Stimulated activated CD8-positive, alpha-beta memory T cell treated with anti-CD3 and anti-CD28 coated beads, Interleukin-4, amount 100 ng/mL, for 48 hours (primary cell): ENCODE measurements at regions not wholly inside any gene's neighbourhood (a gene's known extent, or its start where the extent isn't known, plus 50 kb on each side); places are given as distances from the start of the nearest gene placed in this dataset.
"Not testable (repeated sequence)": the region's sequence is repeated elsewhere in the genome, so short reads cannot be mapped to it uniquely, and the experiment has no call there.

ENCODE experiments used
- DNase-seq: peaks from one replicate; pipeline ENCODE4 v3.0.0-alpha.2; 2020

GRCh38 chr1:29800522-29800956 lies 564.2 kb downstream of the PTPRU start:
- DNase-seq: no peak

- no peak for DNase-seq
These were observed 563.8 kb downstream of the PTPRU start for GRCh38 chr1:29800120-29800519.

DNA sequence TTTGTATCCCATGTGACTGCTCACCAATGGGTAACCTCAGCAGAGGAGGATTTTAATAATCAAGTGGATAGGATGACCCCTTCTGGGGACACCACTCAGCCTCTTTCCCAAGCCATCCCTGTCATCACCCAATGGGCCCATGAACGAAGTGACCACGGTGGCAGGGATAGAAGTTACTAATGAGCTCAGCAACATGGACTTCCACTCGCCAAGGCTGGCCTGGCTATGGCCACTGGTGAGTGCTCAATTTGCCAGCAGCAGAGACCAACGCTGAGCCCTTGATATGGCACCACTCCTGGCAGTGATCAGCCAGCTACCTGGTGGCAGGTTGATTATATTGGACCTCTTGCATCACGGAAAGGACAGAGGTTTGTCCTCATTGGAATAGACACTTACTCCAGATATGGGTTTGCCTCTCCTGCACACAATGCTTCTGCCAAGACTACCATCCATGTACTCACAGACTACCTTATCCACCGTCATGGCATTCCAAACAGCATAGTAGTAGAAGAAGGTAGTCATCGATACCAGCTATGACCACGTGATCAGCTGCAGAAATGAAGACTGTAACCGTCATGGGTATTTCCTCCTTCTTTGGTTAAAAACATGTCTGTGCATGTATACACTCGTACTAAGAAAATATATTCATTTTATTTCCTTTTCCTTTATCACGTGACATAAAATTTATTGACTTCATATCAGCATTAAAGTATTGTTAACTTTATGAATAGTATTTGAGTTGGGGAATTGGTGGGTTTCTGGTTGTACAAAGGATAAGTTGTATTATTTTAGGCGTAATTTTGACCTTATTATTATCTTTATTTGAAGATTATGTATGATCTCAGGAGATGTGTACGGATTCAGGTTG lies 562.6 kb downstream of the PTPRU start:
- DNase-seq: no peak

GRCh38 chr1:29797125-29797524 lies 560.8 kb downstream of the PTPRU start:
- not testable (repeated sequence) for DNase-seq

GRCh38 chr1:29795965-29796364 lies 559.6 kb downstream of the PTPRU start:
- not testable (repeated sequence) for DNase-seq

GRCh38 chr1:29793653-29794348 lies 557.5 kb downstream of the PTPRU start:
- DNase-seq: no peak

DNA sequence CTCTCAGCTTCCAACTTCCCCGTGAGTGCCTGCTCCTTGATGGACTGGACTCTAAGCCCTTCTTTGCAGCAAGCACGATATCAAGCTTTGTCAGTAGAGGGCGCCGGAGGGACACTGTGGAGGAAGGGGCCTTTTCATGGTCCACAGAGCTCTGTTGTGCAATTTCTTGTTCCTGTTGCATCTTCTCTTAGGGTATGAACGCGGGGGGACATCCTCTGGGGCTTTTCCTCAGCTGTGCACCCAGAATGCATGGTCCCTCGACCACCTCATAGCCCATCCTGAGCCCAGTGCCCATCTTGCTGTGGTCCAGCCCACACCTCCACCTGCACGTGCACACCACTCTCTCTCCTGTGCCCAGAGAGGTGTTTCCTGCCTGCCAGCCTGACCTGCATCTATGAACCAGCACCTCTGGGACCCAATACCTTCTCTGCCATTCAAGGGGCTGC lies 556.8 kb downstream of the PTPRU start:
- DNase-seq: peak; percentile 89

DNA sequence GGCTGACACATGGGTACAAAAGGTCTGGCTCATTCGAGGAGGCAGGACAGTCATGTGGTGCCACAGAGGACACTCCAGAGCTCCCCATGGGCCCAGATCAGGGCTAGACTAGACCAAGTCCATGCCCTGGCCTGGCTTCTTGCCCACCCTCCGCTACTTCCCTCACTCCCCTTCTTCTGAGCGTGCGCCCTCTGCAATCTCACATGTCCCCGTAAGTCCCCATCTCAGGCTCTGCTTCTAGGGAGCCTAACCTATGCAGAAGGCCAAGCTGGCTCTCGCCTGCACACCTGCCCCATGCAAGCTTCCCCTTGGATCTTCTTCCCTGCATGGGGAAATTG lies 553.6 kb downstream of the PTPRU start:
- no peak for DNase-seq

DNA sequence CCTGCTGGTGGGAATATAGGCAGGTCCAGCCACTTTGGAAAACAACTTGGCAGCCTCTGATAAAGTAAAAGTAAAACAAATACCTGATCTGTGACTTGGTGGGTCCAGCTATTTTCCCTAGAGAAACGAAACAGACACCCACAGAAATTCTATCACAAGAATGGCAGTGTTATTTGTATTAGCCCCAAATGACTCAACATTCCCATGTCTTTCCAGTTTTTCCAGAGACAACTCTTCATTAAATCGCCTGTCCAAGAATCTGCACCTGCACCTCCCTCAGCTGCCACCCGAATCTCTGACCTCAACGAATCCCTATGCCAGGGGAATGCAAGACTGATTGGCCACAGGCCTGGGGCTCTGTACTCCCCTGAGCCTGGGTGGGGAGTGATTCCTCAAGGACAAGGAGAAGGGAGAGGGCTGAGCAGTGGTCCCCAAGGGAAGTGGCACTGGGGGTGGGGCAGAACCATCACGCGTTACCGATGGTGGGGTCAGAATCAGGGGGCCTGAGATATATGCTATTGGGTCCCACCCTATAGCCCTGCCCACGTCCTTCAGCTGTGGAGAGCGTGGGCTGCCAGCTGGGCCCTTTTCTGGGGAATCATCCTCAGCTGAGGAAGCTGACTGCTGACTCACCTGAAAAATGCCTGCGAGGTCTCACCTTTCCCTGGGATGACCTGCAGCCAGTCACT lies 553.0 kb downstream of the PTPRU start:
- DNase-seq: no peak

GRCh38 chr1:29786791-29787732 lies 550.7 kb downstream of the PTPRU start:
- DNase-seq: no peak

DNA sequence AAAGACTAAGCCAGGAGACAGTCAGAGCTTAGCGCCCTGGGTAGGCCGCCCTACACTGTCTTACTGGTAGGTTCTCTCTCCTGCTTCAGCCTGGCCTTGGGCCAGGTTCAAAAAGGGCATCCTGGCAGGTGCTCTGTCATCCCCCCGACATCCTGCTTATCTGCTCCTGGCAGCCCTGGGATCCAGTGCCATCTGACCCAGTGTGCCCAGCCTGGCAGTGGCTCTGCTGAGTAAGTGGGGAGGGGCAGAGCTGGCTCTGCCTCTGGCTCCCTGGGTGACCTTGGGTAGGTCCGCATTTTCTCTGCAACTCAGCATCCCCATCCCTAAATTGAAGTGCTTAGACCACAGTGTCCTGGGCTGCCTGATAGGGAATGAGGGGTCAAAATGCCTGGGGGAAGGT lies 549.9 kb downstream of the PTPRU start:
- DNase-seq: no peak

- DNase-seq: no peak
These were observed 549.2 kb downstream of the PTPRU start for GRCh38 chr1:29785554-29785953.

GRCh38 chr1:29785137-29785527 lies 548.8 kb downstream of the PTPRU start:
- no peak for DNase-seq

- DNase-seq: no peak
These were observed 548.2 kb downstream of the PTPRU start for GRCh38 chr1:29784276-29785136.

DNA sequence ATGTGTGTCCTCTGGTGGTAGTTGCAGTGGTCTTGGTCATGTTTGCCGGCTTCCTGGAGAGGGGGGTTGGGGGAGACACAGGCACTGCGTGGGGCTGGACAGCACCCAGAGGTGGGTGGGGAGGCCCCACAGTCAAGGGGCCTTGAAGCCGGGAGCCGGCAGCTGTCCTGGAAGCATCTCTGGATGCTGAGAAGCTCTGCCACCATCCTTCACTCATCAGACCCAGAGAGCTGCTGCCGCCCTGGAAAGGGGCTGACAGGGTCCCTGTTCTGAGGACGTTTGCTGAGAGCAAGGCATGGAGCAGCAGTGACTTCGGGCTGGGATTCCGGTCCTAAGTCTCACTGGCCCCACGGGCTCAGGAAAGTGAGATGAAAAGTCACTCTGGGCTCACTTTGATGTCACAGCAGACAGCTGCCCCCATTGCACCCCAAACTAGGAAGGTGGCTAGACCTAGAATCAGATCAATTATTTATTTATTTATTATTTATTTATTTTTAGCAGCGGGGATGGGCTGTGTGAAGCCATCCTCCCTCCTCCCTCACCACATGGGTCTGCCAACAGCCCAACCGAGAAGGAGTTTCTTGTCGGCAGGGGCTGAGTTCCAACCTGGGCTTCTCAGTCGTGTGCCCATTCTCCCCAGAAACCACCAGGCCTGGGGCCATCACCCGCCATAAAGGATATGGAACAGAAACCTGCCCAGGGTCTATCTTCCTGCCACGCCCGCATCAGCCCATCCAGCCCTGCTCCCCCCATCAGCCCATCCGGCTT lies 547.4 kb downstream of the PTPRU start:
- DNase-seq: no peak

- no peak for DNase-seq
These were observed 546.7 kb downstream of the PTPRU start for GRCh38 chr1:29782846-29783507.

GRCh38 chr1:29779146-29779545 lies 542.8 kb downstream of the PTPRU start:
- DNase-seq: no peak

DNA sequence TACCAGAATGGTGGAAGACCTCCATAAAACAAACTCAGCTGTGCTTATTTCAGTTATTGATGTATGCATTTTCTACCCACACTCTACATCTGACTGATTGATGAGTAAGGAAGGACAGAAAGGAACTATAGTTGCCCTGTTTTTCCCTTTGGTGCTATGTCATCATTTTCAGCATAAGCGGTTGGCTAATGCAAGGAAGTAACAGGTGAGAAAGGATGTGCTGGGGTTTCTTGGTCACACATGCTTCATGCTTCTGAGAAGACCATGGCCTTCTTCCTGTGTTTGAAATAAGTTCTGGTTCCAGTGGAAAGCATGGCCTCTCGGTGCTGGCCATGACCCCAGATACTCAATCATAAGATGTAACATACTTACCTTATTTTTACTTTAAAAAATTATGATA lies 541.2 kb downstream of the PTPRU start:
- no peak for DNase-seq

DNA sequence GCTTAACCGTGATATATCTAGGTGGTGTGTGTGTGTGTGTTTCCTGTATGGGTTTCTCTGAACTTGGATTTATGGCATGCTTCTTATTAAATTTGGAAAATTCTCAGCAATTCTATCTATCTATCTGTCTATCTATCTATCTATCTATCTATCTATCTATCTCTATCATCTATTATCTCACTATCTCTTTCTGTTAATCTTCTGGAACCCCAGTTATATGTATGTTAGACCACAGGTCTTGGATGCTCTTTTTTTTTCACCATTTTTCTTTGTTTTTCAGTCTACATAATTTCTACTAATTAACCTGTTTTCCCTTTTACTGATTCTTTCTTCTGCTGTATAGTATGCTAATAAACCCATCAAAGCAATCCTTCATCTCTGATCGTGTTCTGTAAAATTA lies 538.0 kb downstream of the PTPRU start:
- DNase-seq: no peak

DNA sequence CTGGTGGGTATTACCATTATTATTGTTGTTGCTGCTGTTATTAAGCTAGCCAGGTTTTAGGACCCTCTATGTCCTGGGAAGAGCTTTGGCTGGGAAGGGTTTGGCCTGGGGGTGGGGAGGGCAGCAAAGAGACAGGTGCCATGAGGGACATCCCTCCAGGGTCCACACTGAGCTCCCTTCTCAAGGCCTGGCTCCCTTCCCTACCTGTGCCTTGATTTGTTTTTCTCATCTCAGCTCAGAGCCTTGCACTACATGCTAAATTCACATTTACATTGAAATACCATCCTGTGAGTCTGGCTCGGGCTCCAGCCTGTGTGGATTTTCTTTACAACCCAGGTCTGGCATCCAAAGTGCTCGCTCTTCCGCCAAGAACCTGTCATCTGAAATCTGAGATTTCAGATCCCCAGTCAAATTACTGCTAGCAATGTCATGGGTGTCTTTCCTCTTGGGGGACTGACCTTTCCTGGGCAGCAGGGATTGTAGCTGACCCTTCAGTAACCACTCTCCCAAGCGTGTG lies 536.3 kb downstream of the PTPRU start:
- peak; percentile 19 for DNase-seq
